Kidney epithelial cell (primary cell): ENCODE measurements at regions not wholly inside any gene's neighbourhood (a gene's known extent, or its start where the extent isn't known, plus 50 kb on each side); places are given as distances from the start of the nearest gene placed in this dataset.

ENCODE experiments used
- DNase-seq: peaks from one replicate; pipeline ENCODE4 v3.0.0-alpha.2; 2010; ENCODE audit warnings: low read depth
- H3K27me3 ChIP-seq: 2 replicates; pipeline ENCODE4 v1.6.0; 2011; ENCODE audit warnings: low read length; ENCODE audit not compliant: control insufficient read depth, insufficient read depth
- H3K36me3 ChIP-seq: 2 replicates; pipeline ENCODE4 v1.5.1; 2011; ENCODE audit warnings: low read length; ENCODE audit not compliant: control insufficient read depth, insufficient read depth
- H3K4me3 ChIP-seq: 2 replicates; pipeline ENCODE4 v1.5.1; 2011; ENCODE audit warnings: low read depth, mild to moderate bottlenecking, control low read depth, low read length
- CTCF ChIP-seq: IDR thresholded peaks from 2 replicates; pipeline ENCODE4 v1.5.1; 2011; ENCODE audit warnings: mild to moderate bottlenecking, moderate library complexity, low read length, control low read depth, inconsistent platforms; ENCODE audit not compliant: insufficient read depth, poor library complexity, severe bottlenecking

GRCh38 chr5:154568589-154568988 lies 90.6 kb upstream of the HAND1 start:
- no peak for TF ChIP-seq CTCF
- Histone ChIP-seq H3K36me3 (no peaks in the 10 kb centered on the region), H3K27me3 (peaks cover 5% of the 10 kb centered on the region), H3K4me3 (no peak overlapping the region)
- DNase-seq: no peak

GRCh38 chr5:154567155-154567554 lies 89.1 kb upstream of the HAND1 start:
- Histone ChIP-seq H3K36me3 (no peaks in the 10 kb centered on the region), H3K27me3 (peaks cover 5% of the 10 kb centered on the region), H3K4me3 (no peak overlapping the region)
- DNase-seq: no peak
- no peak for TF ChIP-seq CTCF

- H3K36me3 ChIP-seq: no peaks in the 10 kb centered on the region
- TF ChIP-seq CTCF: no peak
- no peak overlapping the region for H3K4me3 ChIP-seq
Observed at GRCh38 chr5:154566146-154566680, 88.2 kb upstream of the HAND1 start.

GRCh38 chr5:154565123-154565522 lies 87.1 kb upstream of the HAND1 start:
- TF ChIP-seq CTCF: no peak
- Histone ChIP-seq H3K36me3 (no peaks in the 10 kb centered on the region), H3K4me3 (no peak overlapping the region), H3K27me3 (peaks cover 3% of the 10 kb centered on the region)
- DNase-seq: no peak

More at GRCh38 chr5:154566146-154566680, 88.2 kb upstream of the HAND1 start:
- H3K27me3 ChIP-seq: peaks cover 3% of the 10 kb centered on the region
- DNase-seq: no peak

- Histone ChIP-seq H3K27me3 (peaks cover 3% of the 10 kb centered on the region), H3K4me3 (no peak overlapping the region), H3K36me3 (no peaks in the 10 kb centered on the region)
- TF ChIP-seq CTCF: no peak
- DNase-seq: no peak
Observed at GRCh38 chr5:154562244-154562880, 84.3 kb upstream of the HAND1 start.
